ENCODE measurements at regions not wholly inside any gene's neighbourhood (a gene's known extent, or its start where the extent isn't known, plus 50 kb on each side); places are given as distances from the start of the nearest gene placed in this dataset.

DNA sequence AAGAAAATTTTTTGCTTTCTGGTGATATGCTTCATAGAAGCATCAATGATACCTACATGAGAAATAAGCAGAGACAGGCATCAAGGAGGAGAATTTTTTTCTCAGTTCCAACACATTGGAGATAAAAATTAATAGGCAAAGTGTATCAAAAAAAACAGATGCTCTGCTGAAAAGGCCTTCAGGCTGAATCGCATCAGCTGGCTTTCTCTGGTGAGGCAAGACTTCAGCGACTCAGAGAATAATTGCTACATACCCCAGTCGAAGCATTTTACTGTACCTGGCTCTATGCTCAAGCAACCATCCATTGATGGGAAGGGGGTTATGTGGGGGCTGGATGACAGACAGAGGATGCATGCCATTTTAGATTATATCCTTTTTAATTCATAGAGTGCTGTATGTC lies 415.1 kb downstream of the TFAP2A start:
- Mint-ChIP-seq H3K27me3 (no peaks in the 10 kb centered on the region), H3K27ac (no peak overlapping the region), H3K9me3 (no peaks in the 10 kb centered on the region), H3K4me1 (no peaks in the 10 kb centered on the region), H3K4me3 (no peak overlapping the region), H3K36me3 (no peaks in the 10 kb centered on the region)
- DNase-seq = no peak
- CTCF ChIA-PET = no interaction called here

DNA sequence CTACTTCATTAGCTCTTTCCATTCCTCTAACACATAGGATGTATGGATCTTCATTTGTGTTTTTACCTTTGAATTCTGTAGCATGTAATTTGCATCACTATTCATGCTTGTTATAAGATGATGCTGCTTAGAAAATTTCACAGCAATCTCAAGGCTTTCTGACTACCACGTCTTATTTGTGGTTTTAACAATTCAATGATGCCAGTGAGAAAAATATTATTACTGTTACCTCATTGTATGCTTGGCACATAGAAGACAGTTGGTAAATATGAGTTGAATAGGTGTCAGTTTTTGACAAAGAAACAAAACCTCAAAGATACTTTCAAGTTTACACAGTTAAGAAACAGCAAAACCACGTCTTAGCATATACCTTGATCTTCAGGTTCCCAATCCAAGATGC lies 428.6 kb downstream of the TFAP2A start:
- no peaks in the 10 kb centered on the region for H3K4me1 Mint-ChIP-seq
- H3K4me3 Mint-ChIP-seq = no peak overlapping the region
- CTCF ChIA-PET = no interaction called here
- no peaks in the 10 kb centered on the region for H3K27me3 Mint-ChIP-seq
- DNase-seq = no peak
- no peaks in the 10 kb centered on the region for H3K36me3 Mint-ChIP-seq
- H3K9me3 Mint-ChIP-seq = peaks cover 5% of the 10 kb centered on the region
- no peak overlapping the region for H3K27ac Mint-ChIP-seq

DNA sequence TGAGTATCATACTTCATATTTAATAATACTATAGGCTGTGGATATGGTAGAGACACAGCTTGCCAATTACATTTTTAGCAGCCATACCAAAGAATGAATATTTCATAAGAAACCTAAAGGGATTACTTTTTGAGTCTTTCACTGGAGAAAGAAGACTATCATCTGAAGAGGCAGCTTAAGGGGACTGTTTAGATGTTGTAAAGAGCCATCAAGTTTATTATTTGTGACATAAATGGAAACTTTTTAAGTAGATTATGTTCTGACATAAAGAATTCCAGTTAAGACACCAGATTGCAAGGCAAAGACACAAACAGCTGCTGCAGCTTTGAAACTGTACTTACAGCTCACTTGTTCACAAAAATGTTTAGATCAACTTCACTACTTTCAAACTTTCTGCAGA lies 429.4 kb downstream of the TFAP2A start:
- Mint-ChIP-seq H3K27ac (no peak overlapping the region), H3K4me3 (no peak overlapping the region), H3K9me3 (peaks cover 5% of the 10 kb centered on the region), H3K27me3 (no peaks in the 10 kb centered on the region), H3K36me3 (no peaks in the 10 kb centered on the region), H3K4me1 (no peaks in the 10 kb centered on the region)
- DNase-seq = no peak
- CTCF ChIA-PET = no interaction called here

DNA sequence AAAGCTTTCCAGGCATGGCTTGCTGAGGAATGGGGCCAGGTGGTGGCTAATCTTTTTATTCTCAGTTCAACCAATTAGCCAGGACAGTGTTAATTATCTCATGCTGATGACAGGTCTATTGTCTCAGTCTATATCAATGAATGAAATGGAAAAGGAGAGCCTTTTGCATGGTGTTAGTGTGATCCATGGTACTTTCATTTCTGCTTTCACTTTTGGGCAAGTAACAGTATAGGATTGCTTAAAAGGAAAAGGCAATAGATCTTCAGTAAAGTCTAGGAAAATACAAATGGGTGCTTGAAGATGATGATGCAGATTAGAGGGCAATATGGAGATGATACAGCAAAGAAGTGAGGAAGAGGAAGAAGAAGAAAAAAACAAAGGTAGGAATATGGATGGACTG lies 430.3 kb downstream of the TFAP2A start:
- peaks cover 5% of the 10 kb centered on the region for H3K9me3 Mint-ChIP-seq
- no peak for DNase-seq
- CTCF ChIA-PET = no interaction called here

DNA sequence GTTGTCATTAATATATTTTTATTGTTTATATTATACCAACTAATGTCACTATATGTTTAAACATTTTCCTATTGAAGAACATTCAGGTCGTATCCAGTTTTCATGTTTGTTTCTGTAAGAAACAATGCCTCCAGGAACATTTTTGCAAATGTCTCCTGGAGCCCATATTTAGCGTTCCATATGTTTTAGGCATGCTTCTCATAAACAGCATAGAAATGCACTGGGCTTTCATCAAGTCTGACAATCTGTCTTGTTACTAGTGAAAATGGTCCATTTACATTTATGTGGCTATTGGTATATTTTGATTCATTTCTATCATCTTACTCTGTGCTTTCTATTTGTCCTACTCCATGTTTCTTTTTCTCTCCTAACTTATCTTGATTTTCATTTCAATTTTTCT lies 431.7 kb downstream of the TFAP2A start:
- Mint-ChIP-seq H3K9me3 (peaks cover 5% of the 10 kb centered on the region), H3K27me3 (no peaks in the 10 kb centered on the region), H3K4me1 (no peaks in the 10 kb centered on the region), H3K27ac (no peak overlapping the region), H3K36me3 (no peaks in the 10 kb centered on the region), H3K4me3 (no peak overlapping the region)
- CTCF ChIA-PET = no interaction called here
- no peak for DNase-seq

More for the DNA sequence above, 430.3 kb downstream of the TFAP2A start:
- no peak overlapping the region for H3K27ac Mint-ChIP-seq
- H3K4me1 Mint-ChIP-seq = no peaks in the 10 kb centered on the region
- H3K4me3 Mint-ChIP-seq = no peak overlapping the region
- no peaks in the 10 kb centered on the region for H3K27me3 Mint-ChIP-seq
- no peaks in the 10 kb centered on the region for H3K36me3 Mint-ChIP-seq

DNA sequence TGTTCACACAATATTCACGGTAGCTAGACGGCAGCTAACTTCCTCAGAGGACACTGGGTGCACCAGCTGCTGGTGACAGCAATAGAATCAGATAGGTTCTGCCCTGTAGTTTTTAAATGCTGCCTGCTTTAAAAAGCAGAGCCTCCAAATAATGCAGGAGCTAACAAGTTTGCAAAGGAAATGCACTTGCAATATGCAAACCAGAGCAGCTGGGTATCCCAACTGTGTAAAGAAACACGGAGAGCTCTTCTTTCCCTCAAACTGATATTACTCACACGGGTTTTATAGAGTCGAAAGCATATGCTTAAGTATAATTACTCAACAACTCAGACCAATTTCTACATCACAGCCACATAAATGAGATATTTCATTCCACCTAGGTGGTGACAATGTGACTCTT lies 432.7 kb downstream of the TFAP2A start:
- H3K4me1 Mint-ChIP-seq = no peaks in the 10 kb centered on the region
- H3K9me3 Mint-ChIP-seq = peaks cover 5% of the 10 kb centered on the region
- DNase-seq = no peak
- no peaks in the 10 kb centered on the region for H3K36me3 Mint-ChIP-seq
- no peak overlapping the region for H3K4me3 Mint-ChIP-seq
- no peaks in the 10 kb centered on the region for H3K27me3 Mint-ChIP-seq
- CTCF ChIA-PET = no interaction called here
- H3K27ac Mint-ChIP-seq = no peak overlapping the region

DNA sequence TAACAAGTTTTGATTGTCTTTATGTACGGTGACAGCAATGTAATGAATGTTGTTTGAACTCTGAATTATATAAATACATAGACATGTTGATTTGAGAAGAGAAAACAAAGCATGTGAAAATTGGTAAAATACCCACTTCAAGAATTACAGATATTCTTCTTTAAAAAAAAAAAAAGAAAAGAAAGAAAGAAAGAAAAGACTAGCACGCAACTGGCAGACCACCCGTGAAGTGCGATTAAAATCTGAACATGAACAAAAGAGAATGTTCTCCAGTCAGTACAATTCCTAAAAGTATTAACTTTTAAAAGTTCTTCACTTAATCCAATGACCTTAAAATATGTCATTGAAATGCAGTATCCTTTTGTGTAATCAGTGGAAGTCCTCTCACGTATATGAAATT lies 434.9 kb downstream of the TFAP2A start:
- Mint-ChIP-seq H3K9me3 (peaks cover 2% of the 10 kb centered on the region), H3K36me3 (no peaks in the 10 kb centered on the region), H3K4me3 (no peak overlapping the region), H3K4me1 (no peaks in the 10 kb centered on the region), H3K27ac (no peak overlapping the region), H3K27me3 (no peaks in the 10 kb centered on the region)
- DNase-seq = no peak
- CTCF ChIA-PET = no interaction called here

DNA sequence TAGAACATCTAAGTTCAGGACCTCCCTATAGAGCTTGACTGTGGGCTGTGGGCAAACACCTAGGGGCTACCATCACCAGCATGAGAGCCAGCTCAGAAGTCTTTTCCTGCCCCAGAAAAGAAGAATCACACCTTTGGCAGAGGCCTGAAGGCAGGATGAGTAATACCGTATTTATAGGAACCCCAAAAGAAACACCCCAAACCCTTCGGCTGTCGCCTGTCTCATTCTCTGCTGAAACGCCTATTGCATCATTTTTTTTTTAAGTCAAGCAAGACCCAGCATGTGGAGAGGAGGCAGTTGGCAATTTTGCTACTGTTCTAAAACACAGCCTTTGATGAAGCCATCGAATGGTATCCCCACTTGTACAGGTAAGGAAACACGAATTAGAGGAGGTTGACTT lies 436.4 kb downstream of the TFAP2A start:
- Mint-ChIP-seq H3K27me3 (no peaks in the 10 kb centered on the region), H3K4me3 (no peak overlapping the region), H3K9me3 (no peaks in the 10 kb centered on the region), H3K27ac (no peak overlapping the region), H3K36me3 (no peaks in the 10 kb centered on the region), H3K4me1 (no peaks in the 10 kb centered on the region)
- no peak for DNase-seq
- CTCF ChIA-PET = no interaction called here

DNA sequence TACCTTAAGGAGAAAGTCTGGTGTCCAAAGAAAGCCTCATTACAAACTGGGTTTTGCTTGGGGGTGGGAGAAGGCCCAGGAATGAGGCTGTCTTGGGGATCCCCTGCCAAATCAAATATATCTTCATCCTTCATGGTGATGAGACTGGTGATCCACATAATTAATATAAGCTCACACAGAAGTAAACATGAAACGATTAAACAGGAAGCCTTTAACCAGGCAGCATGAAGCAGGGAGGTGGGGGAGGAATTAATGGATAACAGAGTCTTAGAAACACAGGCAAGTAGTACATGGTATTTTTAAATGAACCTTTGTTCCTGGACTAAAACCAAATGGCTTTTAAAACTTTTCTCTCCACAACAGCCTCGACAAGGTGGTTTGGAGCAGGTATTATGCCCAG lies 437.5 kb downstream of the TFAP2A start:
- H3K36me3 Mint-ChIP-seq = no peaks in the 10 kb centered on the region
- H3K4me3 Mint-ChIP-seq = no peak overlapping the region
- peaks cover 2% of the 10 kb centered on the region for H3K9me3 Mint-ChIP-seq
- H3K27ac Mint-ChIP-seq = no peak overlapping the region
- DNase-seq = no peak
- no peaks in the 10 kb centered on the region for H3K4me1 Mint-ChIP-seq
- H3K27me3 Mint-ChIP-seq = no peaks in the 10 kb centered on the region
- CTCF ChIA-PET = no interaction called here

DNA sequence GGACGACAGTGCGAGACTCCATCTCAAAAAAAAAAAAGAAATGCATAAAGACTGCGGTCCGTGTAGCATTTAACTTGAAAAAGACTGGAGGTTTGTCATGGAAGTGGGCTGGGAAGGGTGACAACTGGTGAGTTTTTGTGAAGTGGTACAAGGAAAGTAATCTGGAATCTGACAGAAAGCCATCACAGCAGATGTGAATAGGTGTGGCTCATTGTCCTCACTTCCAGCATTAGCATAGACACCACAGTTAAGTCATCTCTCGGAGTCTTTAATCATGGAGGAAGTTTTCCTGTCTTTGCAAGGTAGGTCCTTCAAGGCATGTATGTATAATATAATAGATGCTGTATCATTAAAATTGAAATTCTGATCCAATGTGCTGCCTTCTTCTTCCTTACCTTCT lies 453.2 kb downstream of the TFAP2A start:
- H3K27ac Mint-ChIP-seq = no peak overlapping the region
- H3K27me3 Mint-ChIP-seq = no peaks in the 10 kb centered on the region
- CTCF ChIA-PET = no interaction called here
- no peak overlapping the region for H3K4me3 Mint-ChIP-seq
- no peak for DNase-seq
- H3K9me3 Mint-ChIP-seq = peaks cover 10% of the 10 kb centered on the region
- H3K4me1 Mint-ChIP-seq = no peaks in the 10 kb centered on the region
- H3K36me3 Mint-ChIP-seq = no peaks in the 10 kb centered on the region

DNA sequence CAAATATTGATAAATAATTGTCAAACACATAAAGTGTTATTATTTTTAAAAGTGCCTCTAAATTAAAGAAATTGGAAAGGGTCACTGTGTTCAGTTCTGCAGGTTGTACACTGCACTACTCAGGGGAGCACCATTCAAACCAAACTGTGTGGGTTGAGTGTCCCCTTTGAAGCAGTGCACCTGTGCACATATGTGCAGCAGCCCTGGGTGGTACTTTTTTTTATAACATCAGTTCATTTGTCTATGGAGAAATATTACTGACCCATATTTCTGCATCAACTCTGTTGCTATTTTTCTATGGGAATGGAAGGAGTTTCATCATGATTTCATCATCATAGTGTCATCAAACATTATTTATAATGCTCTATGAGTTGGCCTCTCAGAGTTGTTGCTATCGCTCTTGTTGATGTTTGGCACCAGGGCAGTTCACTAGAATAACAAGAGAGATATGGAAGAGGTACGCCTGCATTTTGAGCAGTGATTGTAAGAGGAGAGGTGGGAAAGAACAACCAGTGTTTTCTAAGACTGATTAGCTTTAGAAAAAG lies 457.6 kb downstream of the TFAP2A start:
- CTCF ChIA-PET = no interaction called here
- Mint-ChIP-seq H3K27me3 (no peaks in the 10 kb centered on the region), H3K4me1 (no peaks in the 10 kb centered on the region), H3K4me3 (no peak overlapping the region), H3K36me3 (no peaks in the 10 kb centered on the region), H3K27ac (no peak overlapping the region), H3K9me3 (peaks cover 6% of the 10 kb centered on the region)
- DNase-seq = no peak

DNA sequence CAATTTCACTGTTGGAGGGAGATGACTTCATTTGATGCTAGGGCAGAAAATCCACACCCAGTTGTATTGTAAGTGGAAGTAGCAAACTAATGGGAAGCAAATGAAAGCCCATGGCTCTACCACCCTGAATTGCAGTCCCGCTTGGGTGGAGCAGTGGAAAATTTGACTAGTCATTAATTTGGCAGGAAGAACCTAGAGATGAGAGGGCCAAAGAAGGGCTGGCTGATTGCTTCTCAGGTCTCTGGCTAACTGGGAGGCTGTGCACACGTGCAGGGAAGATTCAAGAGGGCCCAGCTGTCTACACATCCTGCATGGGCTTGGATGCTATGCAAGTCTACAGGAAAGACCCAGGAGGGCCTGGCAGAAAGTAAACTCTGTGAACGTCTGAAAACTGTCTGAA lies 466.2 kb downstream of the TFAP2A start:
- CTCF ChIA-PET = no interaction called here
- H3K36me3 Mint-ChIP-seq = no peaks in the 10 kb centered on the region
- no peaks in the 10 kb centered on the region for H3K4me1 Mint-ChIP-seq
- no peak overlapping the region for H3K27ac Mint-ChIP-seq
- H3K4me3 Mint-ChIP-seq = no peak overlapping the region
- no peak for DNase-seq
- no peaks in the 10 kb centered on the region for H3K27me3 Mint-ChIP-seq
- H3K9me3 Mint-ChIP-seq = peaks cover 7% of the 10 kb centered on the region

DNA sequence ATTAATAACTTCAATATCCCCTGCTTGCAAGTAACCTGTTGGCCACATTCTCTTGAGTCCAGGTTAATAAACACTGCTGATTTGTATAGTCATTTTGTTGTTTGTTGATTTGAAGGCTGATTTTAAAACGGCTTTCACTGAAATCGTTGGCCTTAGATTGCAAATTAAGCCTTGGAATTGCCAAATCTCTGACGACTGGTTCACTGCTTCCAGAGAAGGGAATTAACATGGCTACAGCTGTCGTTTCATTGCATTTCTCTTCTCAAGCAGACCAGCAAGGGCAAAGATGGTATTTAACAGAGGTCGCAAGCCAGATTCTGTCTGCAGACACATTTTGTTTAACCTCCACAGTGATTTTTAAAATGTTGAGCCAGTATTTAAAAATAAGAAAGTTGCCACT lies 470.9 kb downstream of the TFAP2A start:
- Mint-ChIP-seq H3K4me1 (no peaks in the 10 kb centered on the region), H3K27ac (no peak overlapping the region), H3K4me3 (no peak overlapping the region), H3K27me3 (no peaks in the 10 kb centered on the region), H3K36me3 (no peaks in the 10 kb centered on the region), H3K9me3 (peaks cover 13% of the 10 kb centered on the region)
- no peak for DNase-seq
- CTCF ChIA-PET = no interaction called here

DNA sequence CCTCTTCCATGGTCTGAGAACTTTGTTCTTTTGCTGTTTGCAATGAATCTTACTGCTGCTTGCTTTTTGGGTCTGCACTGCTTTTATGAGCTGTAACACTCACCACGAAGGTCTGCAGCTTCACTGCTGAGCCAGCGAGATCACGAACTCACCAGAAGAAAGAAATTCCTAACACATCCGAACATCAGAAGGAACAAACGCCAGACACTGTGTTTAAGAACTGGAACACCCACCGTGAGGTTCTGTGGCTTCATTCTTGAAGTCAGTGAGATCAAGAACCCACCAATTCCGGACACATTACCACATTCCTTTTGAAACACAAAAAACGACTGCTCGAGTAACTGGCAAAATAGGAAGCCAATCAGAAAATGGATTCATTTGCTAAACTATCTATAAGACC lies 471.8 kb downstream of the TFAP2A start:
- H3K27me3 Mint-ChIP-seq = no peaks in the 10 kb centered on the region

DNA sequence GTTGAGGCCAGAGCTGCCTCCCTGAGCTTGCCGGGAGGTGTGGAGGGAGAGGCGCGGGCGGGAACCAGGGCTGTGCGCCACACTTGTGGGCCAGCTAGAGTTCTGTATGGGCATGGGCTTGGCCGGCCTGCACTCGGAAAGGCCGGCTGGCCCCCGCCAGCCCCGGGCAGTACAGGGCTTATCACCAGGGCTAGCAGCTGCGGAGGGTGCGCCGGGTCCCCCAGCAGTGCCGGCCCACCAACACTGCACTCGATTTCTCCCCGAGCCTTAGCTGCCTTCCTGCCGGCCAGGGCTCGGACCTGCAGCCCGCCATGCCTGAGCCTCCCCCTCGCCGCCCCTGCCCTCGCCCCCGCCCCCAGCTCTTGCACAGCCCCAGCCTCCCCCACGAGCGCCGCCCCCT lies 472.7 kb downstream of the TFAP2A start:
- CTCF ChIA-PET = no interaction called here
- no peak overlapping the region for H3K27ac Mint-ChIP-seq
- no peak for DNase-seq
- no peak overlapping the region for H3K4me3 Mint-ChIP-seq
- no peaks in the 10 kb centered on the region for H3K4me1 Mint-ChIP-seq
- no peaks in the 10 kb centered on the region for H3K27me3 Mint-ChIP-seq
- H3K9me3 Mint-ChIP-seq = peaks cover 13% of the 10 kb centered on the region
- no peaks in the 10 kb centered on the region for H3K36me3 Mint-ChIP-seq

More for the DNA sequence above, 471.8 kb downstream of the TFAP2A start:
- H3K4me3 Mint-ChIP-seq = no peak overlapping the region
- no peaks in the 10 kb centered on the region for H3K36me3 Mint-ChIP-seq
- H3K27ac Mint-ChIP-seq = no peak overlapping the region
- CTCF ChIA-PET = no interaction called here
- peaks cover 13% of the 10 kb centered on the region for H3K9me3 Mint-ChIP-seq
- H3K4me1 Mint-ChIP-seq = no peaks in the 10 kb centered on the region
- no peak for DNase-seq

DNA sequence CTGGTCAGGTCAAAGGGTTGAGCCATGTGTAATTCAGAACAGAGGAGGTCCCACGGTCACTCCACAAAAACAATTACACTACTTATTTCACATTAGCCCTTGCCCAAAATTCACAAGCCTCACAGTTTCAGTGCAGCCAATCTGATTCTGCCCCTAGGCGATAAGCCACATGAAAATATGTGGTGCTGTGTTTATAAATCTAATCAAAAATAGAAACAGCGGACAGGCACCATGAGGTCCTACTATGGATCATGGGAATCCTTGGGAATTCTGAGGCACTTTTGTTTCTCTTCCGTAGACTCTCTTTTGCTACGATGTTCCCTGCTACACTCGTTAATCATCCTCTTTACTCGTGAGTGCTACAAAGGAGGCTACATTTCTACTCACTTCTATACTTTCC lies 476.1 kb downstream of the TFAP2A start:
- no peak for DNase-seq
- Mint-ChIP-seq H3K27me3 (no peaks in the 10 kb centered on the region), H3K9me3 (peaks cover 6% of the 10 kb centered on the region), H3K4me3 (no peak overlapping the region), H3K4me1 (no peaks in the 10 kb centered on the region), H3K36me3 (no peaks in the 10 kb centered on the region), H3K27ac (no peak overlapping the region)
- CTCF ChIA-PET = no interaction called here
